ENCODE measurements at regions not wholly inside any gene's neighbourhood (a gene's known extent, or its start where the extent isn't known, plus 50 kb on each side); places are given as distances from the start of the nearest gene placed in this dataset.

GRCh38 chr6:103895136-103895535, 964.6 kb downstream of the HACE1 start:
- Histone ChIP-seq H3K4me2 (ENCODE audit: low read depth, low read length) (no peak overlapping the region), H3K36me3 (replicated peaks in 1 of 2; ENCODE audit: control insufficient read depth in 1 of 2, insufficient read depth in 2 of 2, low read length in 2 of 2) (no peaks in the 10 kb centered on the region), H3K4me3 (replicated peaks in 1 of 3; ENCODE audit: insufficient read depth in 1 of 3, low read depth in 2 of 3, low read length in 3 of 3) (no peak overlapping the region), H3K9me3 (ENCODE audit: low read length) (no peaks in the 10 kb centered on the region), H3K9ac (ENCODE audit: insufficient read depth, low read depth, low read length) (no peak overlapping the region), H4K20me1 (ENCODE audit: insufficient read depth, low read length) (no peaks in the 10 kb centered on the region), H3K4me1 (ENCODE audit: insufficient read depth, low read length) (no peaks in the 10 kb centered on the region), H3K27ac (ENCODE audit: extremely low read length, insufficient read depth, low read length) (no peak overlapping the region), H3K79me2 (ENCODE audit: insufficient read depth, low read length) (no peaks in the 10 kb centered on the region), H3K27me3 (ENCODE audit: control insufficient read depth in 1 of 2, insufficient read depth in 2 of 2, low read length in 2 of 2) (no peaks in the 10 kb centered on the region), H2AFZ (ENCODE audit: low read length) (no peak overlapping the region)
- BruUV-seq (replicated peaks), result no TSS peak
- ChIA-PET POLR2A (no interaction called here), CTCF (ENCODE audit: low intra/inter-chr PET ratio, low total read pairs) (no interaction called here)
- no peak for TF ChIP-seq NFKBIZ (CRISPR knock-in tag; IDR thresholded peaks at IDR 0.05)
- no peak for TF ChIP-seq ZNF280D (CRISPR knock-in tag; IDR thresholded peaks at IDR 0.05)
- no peak for TF ChIP-seq YY1 (IDR thresholded peaks at IDR 0.05; ENCODE audit: insufficient read depth, insufficient replicate concordance, low read depth, low read length)
- TF ChIP-seq, protein P1, sequence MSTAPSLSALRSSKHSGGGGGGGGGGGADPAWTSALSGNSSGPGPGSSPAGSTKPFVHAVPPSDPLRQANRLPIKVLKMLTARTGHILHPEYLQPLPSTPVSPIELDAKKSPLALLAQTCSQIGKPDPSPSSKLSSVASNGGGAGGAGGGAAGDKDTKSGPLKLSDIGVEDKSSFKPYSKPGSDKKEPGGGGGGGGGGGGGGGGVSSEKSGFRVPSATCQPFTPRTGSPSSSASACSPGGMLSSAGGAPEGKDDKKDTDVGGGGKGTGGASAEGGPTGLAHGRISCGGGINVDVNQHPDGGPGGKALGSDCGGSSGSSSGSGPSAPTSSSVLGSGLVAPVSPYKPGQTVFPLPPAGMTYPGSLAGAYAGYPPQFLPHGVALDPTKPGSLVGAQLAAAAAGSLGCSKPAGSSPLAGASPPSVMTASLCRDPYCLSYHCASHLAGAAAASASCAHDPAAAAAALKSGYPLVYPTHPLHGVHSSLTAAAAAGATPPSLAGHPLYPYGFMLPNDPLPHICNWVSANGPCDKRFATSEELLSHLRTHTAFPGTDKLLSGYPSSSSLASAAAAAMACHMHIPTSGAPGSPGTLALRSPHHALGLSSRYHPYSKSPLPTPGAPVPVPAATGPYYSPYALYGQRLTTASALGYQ (CRISPR knock-in tag; IDR thresholded peaks at IDR 0.05), result no peak
- TF ChIP-seq ZNF354B (CRISPR knock-in tag; IDR thresholded peaks at IDR 0.05), result no peak
- TF ChIP-seq MEF2D (CRISPR knock-in tag; IDR thresholded peaks at IDR 0.05), result no peak
- TF ChIP-seq TARDBP (CRISPR knock-in tag; IDR thresholded peaks at IDR 0.05), result no peak
- no peak for TF ChIP-seq ZFP90 (CRISPR knock-in tag; IDR thresholded peaks at IDR 0.05; ENCODE audit: borderline replicate concordance)
- no peak for TF ChIP-seq SNAPC5 (CRISPR knock-in tag; IDR thresholded peaks at IDR 0.05; ENCODE audit: borderline replicate concordance)
- no peak for TF ChIP-seq DNMT3B (CRISPR knock-in tag; conservative IDR thresholded peaks at IDR 0.05)
- TF ChIP-seq SP2 (CRISPR knock-in tag; IDR thresholded peaks at IDR 0.05), result no peak
- TF ChIP-seq HNF4A (CRISPR knock-in tag; IDR thresholded peaks at IDR 0.05), result no peak
- intact Hi-C loops (cut with micrococcal nuclease; ENCODE audit: unreplicated experiment) (no loop called here), in situ Hi-C loops (cut with HindIII; ENCODE audit: extremely low pct_ligation_motif_present, low pct_unique_long_range_greater_than_20kb) (no loop called here)
- WGBS (ENCODE audit: low lambda C conversion rate), result 9% methylated on average over 2 of the region's 2 CpGs
- FAIRE-seq, result no peak
- DNase-seq (ENCODE audit: low spot score), result no peak
- ATAC-seq, result no peak

All from HepG2 (cell line).